PC-3 (cell line): ENCODE measurements at regions not wholly inside any gene's neighbourhood (a gene's known extent, or its start where the extent isn't known, plus 50 kb on each side); places are given as distances from the start of the nearest gene placed in this dataset.

Source experiments
- ATAC-seq: fragments of 200-7000 bp; cut with Tn5 transposase; 2 replicates; pipeline ENCODE4 v1.9.1; 2020; ENCODE audit warnings: mild to moderate bottlenecking, moderate library complexity
- BruUV-seq: library from RNA; stranded (reverse); fragments of 400-500 nt; replicated peaks from 2 replicates; lab custom pipeline; 2021; lab: Mats Ljungman, UMichigan
- CTCF ChIA-PET: fragments of 300-600 bp; sonication (Branson Sonifier 250); formaldehyde crosslinking; loops from one replicate; lab custom pipeline; 2022; ENCODE audit warnings: antibody characterized with exemption; lab: Charles Lee
- POLR2A ChIA-PET: fragments of 300-600 bp; sonication (Branson Sonifier 250); formaldehyde crosslinking; loops from one replicate; lab custom pipeline; 2022; ENCODE audit warnings: antibody characterized with exemption; ENCODE audit not compliant: unreplicated experiment; lab: Charles Lee
- DNase-seq: peaks from one replicate; pipeline ENCODE4 v3.0.0-alpha.2; 2015
- H2AFZ ChIP-seq: fragments of 300-600 bp; sonication (generic); 2 replicates; pipeline ENCODE4 v1.6.0; 2016; ENCODE audit warnings: antibody characterized with exemption, low read length
- H3F3A ChIP-seq: fragments of 300-600 bp; sonication (generic); one replicate; pipeline ENCODE4 v1.6.0; 2017; ENCODE audit warnings: antibody characterized with exemption, low read length, control low read depth, mild to moderate bottlenecking; ENCODE audit not compliant: unreplicated experiment
- H3K27ac ChIP-seq: fragments of 300-600 bp; sonication (generic); 2 replicates; pipeline ENCODE4 v1.5.1; 2016; ENCODE audit warnings: mild to moderate bottlenecking, low read length
- H3K27me3 ChIP-seq: fragments of 300-600 bp; sonication (generic); 2 replicates; pipeline ENCODE4 v1.6.1; 2016; ENCODE audit warnings: low read length, mixed read lengths
- H3K36me3 ChIP-seq: fragments of 300-600 bp; sonication (generic); 2 replicates; pipeline ENCODE4 v1.6.1; 2016; ENCODE audit warnings: low read depth, mixed run types, low read length, mixed read lengths
- H3K4me1 ChIP-seq: fragments of 300-600 bp; sonication (generic); 2 replicates; pipeline ENCODE4 v1.5.1; 2016; ENCODE audit warnings: low read length; ENCODE audit not compliant: insufficient read depth
- H3K4me2 ChIP-seq: fragments of 300-600 bp; sonication (generic); 2 replicates; pipeline ENCODE4 v1.6.0; 2016; ENCODE audit warnings: low read length
- H3K4me3 ChIP-seq: fragments of 300-600 bp; sonication (generic); 2 replicates; pipeline ENCODE4 v1.5.1; 2016; ENCODE audit warnings: mild to moderate bottlenecking, low read length, mixed read lengths
- H3K79me2 ChIP-seq: fragments of 300-600 bp; sonication (generic); 2 replicates; pipeline ENCODE4 v1.6.1; 2017; ENCODE audit warnings: low read length, mixed read lengths
- H3K9ac ChIP-seq: fragments of 300-600 bp; sonication (generic); 2 replicates; pipeline ENCODE4 v1.6.0; 2016; ENCODE audit warnings: mild to moderate bottlenecking, low read length
- H3K9me2 ChIP-seq: fragments of 300-600 bp; sonication (generic); replicated peaks from 2 replicates; pipeline ENCODE4 v1.6.1; 2016; ENCODE audit warnings: mixed run types, low read length, mixed read lengths
- H3K9me3 ChIP-seq: fragments of 300-600 bp; sonication (generic); 2 replicates; pipeline ENCODE4 v1.6.1; 2016; ENCODE audit warnings: low read length, mixed read lengths
- H4K20me1 ChIP-seq: fragments of 300-600 bp; sonication (generic); 2 replicates; pipeline ENCODE4 v1.6.1; 2016; ENCODE audit warnings: low read length, mixed read lengths
- EZH2 ChIP-seq: fragments of 300-600 bp; sonication (generic); IDR thresholded peaks from one replicate; pipeline ENCODE4 v1.6.1; 2017; ENCODE audit warnings: antibody characterized with exemption, mild to moderate bottlenecking, low read length; ENCODE audit not compliant: unreplicated experiment
- EZH2phosphoT487 ChIP-seq: fragments of 300-600 bp; sonication (generic); IDR thresholded peaks from 2 replicates; pipeline ENCODE4 v1.6.1; 2018; ENCODE audit warnings: mild to moderate bottlenecking, antibody characterized with exemption, low read length, borderline replicate concordance
- intact Hi-C: fragments of 100-400 bp; cut with micrococcal nuclease; formaldehyde crosslinking; loops from 2 replicates; pipeline ENCODE4 v1.9.0; 2023
- TF ChIP-seq, protein P1 (sequence below): fragments of 300-600 bp; sonication (generic); conservative IDR thresholded peaks from 2 replicates; pipeline ENCODE4 v1.5.1; 2017; ENCODE audit warnings: antibody characterized with exemption, low read depth, mild to moderate bottlenecking, low read length

DNA sequence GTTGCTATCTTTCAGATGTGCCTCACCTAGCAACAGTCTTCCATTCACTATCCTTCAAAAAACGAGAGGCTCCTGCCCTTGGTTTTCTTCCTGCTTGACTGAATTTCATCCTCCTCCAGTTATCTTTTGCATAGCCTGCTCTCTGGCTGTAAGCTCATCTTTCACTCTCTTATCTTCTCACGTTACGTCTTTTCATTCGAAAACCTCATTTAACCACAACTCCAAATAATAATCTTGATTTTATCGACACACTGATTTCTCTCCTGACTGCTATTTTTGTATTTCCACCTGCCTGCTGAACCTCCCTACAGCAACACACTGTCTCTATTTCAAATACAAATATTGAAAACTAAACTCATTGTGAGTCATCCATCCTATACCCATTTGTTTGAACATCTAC, 230.7 kb upstream of the TMC3 start:
- Histone ChIP-seq H3K4me1 (no peaks in the 10 kb centered on the region), H3K9me3 (peaks cover 16% of the 10 kb centered on the region; the same call in 1 of the 2 replicates), H3K9ac (no peak overlapping the region), H3K27ac (no peak overlapping the region), H3K27me3 (peaks cover 12% of the 10 kb centered on the region), H3K4me3 (no peak overlapping the region), H4K20me1 (no peaks in the 10 kb centered on the region), H3K79me2 (no peaks in the 10 kb centered on the region), H3K36me3 (no peaks in the 10 kb centered on the region), H2AFZ (no peak overlapping the region), H3K4me2 (no peak overlapping the region), H3F3A (no peaks in the 10 kb centered on the region), H3K9me2 (no peaks in the 10 kb centered on the region)
- ChIA-PET CTCF (no interaction called here), POLR2A (no interaction called here)
- no TSS peak for BruUV-seq
- intact Hi-C loops: no loop called here
- DNase-seq (no peak), ATAC-seq (no peak)
- TF ChIP-seq EZH2: no peak
- TF ChIP-seq, protein P1, sequence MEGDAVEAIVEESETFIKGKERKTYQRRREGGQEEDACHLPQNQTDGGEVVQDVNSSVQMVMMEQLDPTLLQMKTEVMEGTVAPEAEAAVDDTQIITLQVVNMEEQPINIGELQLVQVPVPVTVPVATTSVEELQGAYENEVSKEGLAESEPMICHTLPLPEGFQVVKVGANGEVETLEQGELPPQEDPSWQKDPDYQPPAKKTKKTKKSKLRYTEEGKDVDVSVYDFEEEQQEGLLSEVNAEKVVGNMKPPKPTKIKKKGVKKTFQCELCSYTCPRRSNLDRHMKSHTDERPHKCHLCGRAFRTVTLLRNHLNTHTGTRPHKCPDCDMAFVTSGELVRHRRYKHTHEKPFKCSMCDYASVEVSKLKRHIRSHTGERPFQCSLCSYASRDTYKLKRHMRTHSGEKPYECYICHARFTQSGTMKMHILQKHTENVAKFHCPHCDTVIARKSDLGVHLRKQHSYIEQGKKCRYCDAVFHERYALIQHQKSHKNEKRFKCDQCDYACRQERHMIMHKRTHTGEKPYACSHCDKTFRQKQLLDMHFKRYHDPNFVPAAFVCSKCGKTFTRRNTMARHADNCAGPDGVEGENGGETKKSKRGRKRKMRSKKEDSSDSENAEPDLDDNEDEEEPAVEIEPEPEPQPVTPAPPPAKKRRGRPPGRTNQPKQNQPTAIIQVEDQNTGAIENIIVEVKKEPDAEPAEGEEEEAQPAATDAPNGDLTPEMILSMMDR: no peak
- TF ChIP-seq EZH2phosphoT487: no peak

DNA sequence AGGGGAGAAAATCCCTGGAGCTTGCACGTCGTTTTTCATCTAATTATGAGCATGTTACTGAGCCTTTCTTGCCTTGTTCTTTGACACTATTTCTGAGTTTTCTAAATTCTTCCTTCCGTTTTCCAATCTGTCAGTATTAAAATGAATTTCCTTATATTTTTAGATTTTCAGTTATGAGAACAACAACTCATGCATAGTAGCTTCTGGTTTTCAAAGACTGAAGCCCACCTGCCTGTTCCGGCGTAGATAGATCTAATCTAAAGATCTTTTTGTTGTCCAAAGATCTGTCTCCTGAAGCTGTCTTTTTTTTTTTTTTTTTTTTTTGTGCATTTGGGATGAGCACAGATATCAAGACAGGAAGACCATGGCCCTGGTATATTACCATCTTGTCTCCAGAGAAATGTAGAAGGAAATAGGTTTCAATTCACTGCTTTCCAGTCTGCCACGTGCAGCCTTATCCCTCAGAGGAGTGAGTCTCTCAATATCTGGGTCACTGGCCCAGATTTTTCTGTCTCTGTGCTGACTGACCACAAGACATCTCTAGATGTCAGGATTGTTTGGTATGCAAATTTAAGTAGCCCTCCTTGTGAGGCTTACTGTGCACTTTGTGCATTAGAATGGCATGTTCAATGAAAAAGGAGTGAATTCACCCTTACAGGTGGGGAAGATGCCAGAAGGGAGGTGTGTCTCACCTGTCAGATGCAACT, 222.3 kb upstream of the TMC3 start:
- Histone ChIP-seq H4K20me1 (no peaks in the 10 kb centered on the region), H3K4me2 (no peak overlapping the region), H3K9me2 (no peaks in the 10 kb centered on the region), H3K4me3 (no peak overlapping the region), H2AFZ (no peak overlapping the region), H3K9ac (no peak overlapping the region), H3K27ac (no peak overlapping the region), H3F3A (no peaks in the 10 kb centered on the region), H3K27me3 (no peaks in the 10 kb centered on the region), H3K79me2 (no peaks in the 10 kb centered on the region), H3K36me3 (no peaks in the 10 kb centered on the region), H3K9me3 (peaks cover 7% of the 10 kb centered on the region; the same call in 1 of the 2 replicates), H3K4me1 (no peaks in the 10 kb centered on the region)
- BruUV-seq: no TSS peak
- CTCF ChIA-PET: no interaction called here
- POLR2A ChIA-PET: no interaction called here
- no peak for ATAC-seq
- no peak for DNase-seq
- no peak for TF ChIP-seq EZH2phosphoT487
- TF ChIP-seq EZH2: no peak
- TF ChIP-seq, protein P1: no peak
- intact Hi-C loops: no loop called here

DNA sequence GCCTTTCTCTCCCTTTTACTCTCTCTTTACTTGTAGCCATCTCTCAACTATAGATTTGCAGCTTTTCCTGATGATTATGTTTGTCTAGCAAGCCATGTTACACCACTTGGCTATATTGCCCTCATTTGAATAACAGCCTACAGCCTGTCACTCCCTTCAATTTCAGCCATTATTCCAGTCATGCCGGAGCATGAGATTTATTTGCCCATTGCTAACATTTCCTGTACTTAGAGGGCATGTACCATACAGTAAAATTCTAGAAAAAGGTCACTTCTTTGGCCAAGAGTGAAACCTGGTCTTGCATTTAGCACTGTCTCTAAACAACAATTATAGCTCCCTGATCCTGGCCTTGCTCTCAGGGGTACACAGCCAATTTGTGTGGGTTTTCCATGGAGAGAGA, 221.7 kb upstream of the TMC3 start:
- Histone ChIP-seq H3K36me3 (no peaks in the 10 kb centered on the region), H3K27me3 (no peaks in the 10 kb centered on the region), H3K9ac (no peak overlapping the region), H3K9me2 (no peaks in the 10 kb centered on the region), H3K79me2 (no peaks in the 10 kb centered on the region), H3K4me1 (no peaks in the 10 kb centered on the region), H3K4me3 (no peak overlapping the region), H3K4me2 (no peak overlapping the region), H4K20me1 (no peaks in the 10 kb centered on the region), H3K9me3 (0 out of 2 replicates have a peak, but pooled peaks cover 6% of the 10 kb centered on the region), H3F3A (no peaks in the 10 kb centered on the region), H2AFZ (no peak overlapping the region), H3K27ac (no peak overlapping the region)
- no peak for DNase-seq
- ChIA-PET POLR2A (no interaction called here), CTCF (no interaction called here)
- no TSS peak for BruUV-seq
- ATAC-seq: no peak
- TF ChIP-seq EZH2: no peak
- TF ChIP-seq EZH2phosphoT487: no peak
- TF ChIP-seq, protein P1: no peak
- intact Hi-C loops: no loop called here
